Skeletal muscle satellite cell (primary cell): ENCODE measurements at regions not wholly inside any gene's neighbourhood (a gene's known extent, or its start where the extent isn't known, plus 50 kb on each side); places are given as distances from the start of the nearest gene placed in this dataset.
"Not testable (repeated sequence)": the region's sequence is repeated elsewhere in the genome, so short reads cannot be mapped to it uniquely, and the experiment has no call there.

Experiments used
- H3K27me3 ChIP-seq: 2 replicates; pipeline ENCODE4 v1.7.0; 2013; ENCODE audit warnings: low read length; ENCODE audit not compliant: control insufficient read depth, insufficient read depth
- H3K36me3 ChIP-seq: 2 replicates; pipeline ENCODE4 v1.7.0; 2013; ENCODE audit warnings: mild to moderate bottlenecking, control low read depth, low read length; ENCODE audit not compliant: insufficient read depth
- H3K4me1 ChIP-seq: 2 replicates; pipeline ENCODE4 v1.7.0; 2013; ENCODE audit warnings: low read length; ENCODE audit not compliant: control insufficient read depth, insufficient read depth
- H3K4me2 ChIP-seq: 2 replicates; pipeline ENCODE4 v1.7.0; 2013; ENCODE audit warnings: mild to moderate bottlenecking, low read length
- H3K4me3 ChIP-seq: 2 replicates; pipeline ENCODE4 v1.7.0; 2013; ENCODE audit warnings: low read length
- H3K9ac ChIP-seq: 2 replicates; pipeline ENCODE4 v1.7.0; 2013; ENCODE audit warnings: mild to moderate bottlenecking, low read depth, low read length, moderate library complexity
- H3K9me3 ChIP-seq: replicated peaks from 2 replicates; pipeline ENCODE4 v1.7.0; 2013; ENCODE audit warnings: mild to moderate bottlenecking, control low read depth, low read length

GRCh38 chr18:30889519-30890301 lies 152.8 kb downstream of the DSC3 start:
- H3K9me3 ChIP-seq, result peaks cover 4% of the 10 kb centered on the region
- no peak overlapping the region for H3K4me3 ChIP-seq
- H3K4me2 ChIP-seq, result no peak overlapping the region
- no peaks in the 10 kb centered on the region for H3K4me1 ChIP-seq
- no peaks in the 10 kb centered on the region for H3K36me3 ChIP-seq
- H3K9ac ChIP-seq, result no peak overlapping the region
- H3K27me3 ChIP-seq, result no peaks in the 10 kb centered on the region

GRCh38 chr18:30888344-30888743 lies 154.2 kb downstream of the DSC3 start:
- peaks cover 4% of the 10 kb centered on the region for H3K9me3 ChIP-seq
- H3K27me3 ChIP-seq, result no peaks in the 10 kb centered on the region
- no peaks in the 10 kb centered on the region for H3K4me1 ChIP-seq
- no peak overlapping the region for H3K9ac ChIP-seq
- no peak overlapping the region for H3K4me3 ChIP-seq
- H3K4me2 ChIP-seq, result no peak overlapping the region
- H3K36me3 ChIP-seq, result no peaks in the 10 kb centered on the region

- no peaks in the 10 kb centered on the region for H3K4me1 ChIP-seq
- H3K4me2 ChIP-seq, result no peak overlapping the region
- no peaks in the 10 kb centered on the region for H3K36me3 ChIP-seq
- H3K9me3 ChIP-seq, result peaks cover 4% of the 10 kb centered on the region
- H3K9ac ChIP-seq, result no peak overlapping the region
- H3K27me3 ChIP-seq, result no peaks in the 10 kb centered on the region
- no peak overlapping the region for H3K4me3 ChIP-seq
These were observed 155.5 kb downstream of the DSC3 start for GRCh38 chr18:30886998-30887397.

GRCh38 chr18:30870466-30870865 lies 172.1 kb downstream of the DSC3 start:
- Histone ChIP-seq H3K4me2 (no peak overlapping the region), H3K4me1 (no peaks in the 10 kb centered on the region), H3K4me3 (no peak overlapping the region), H3K36me3 (no peaks in the 10 kb centered on the region), H3K9me3 (peaks cover 5% of the 10 kb centered on the region), H3K9ac (no peak overlapping the region), H3K27me3 (no peaks in the 10 kb centered on the region)

- H3K9ac ChIP-seq, result no peak overlapping the region
- peaks cover 5% of the 10 kb centered on the region for H3K9me3 ChIP-seq
- H3K27me3 ChIP-seq, result no peaks in the 10 kb centered on the region
- no peaks in the 10 kb centered on the region for H3K4me1 ChIP-seq
- H3K4me2 ChIP-seq, result no peak overlapping the region
- no peak overlapping the region for H3K4me3 ChIP-seq
- no peaks in the 10 kb centered on the region for H3K36me3 ChIP-seq
These were observed 179.6 kb downstream of the DSC3 start for GRCh38 chr18:30862900-30863299.

GRCh38 chr18:30860741-30861140 lies 181.8 kb downstream of the DSC3 start:
- no peak overlapping the region for H3K4me2 ChIP-seq
- H3K4me1 ChIP-seq, result no peaks in the 10 kb centered on the region
- H3K36me3 ChIP-seq, result no peaks in the 10 kb centered on the region
- H3K27me3 ChIP-seq, result no peaks in the 10 kb centered on the region
- peaks cover 5% of the 10 kb centered on the region for H3K9me3 ChIP-seq
- no peak overlapping the region for H3K9ac ChIP-seq
- H3K4me3 ChIP-seq, result no peak overlapping the region

- Histone ChIP-seq H3K27me3 (no peaks in the 10 kb centered on the region), H3K4me3 (no peak overlapping the region), H3K9me3 (peaks cover 5% of the 10 kb centered on the region), H3K4me2 (no peak overlapping the region), H3K4me1 (no peaks in the 10 kb centered on the region), H3K9ac (no peak overlapping the region), H3K36me3 (no peaks in the 10 kb centered on the region)
These were observed 183.5 kb downstream of the DSC3 start for GRCh38 chr18:30859036-30859435.

GRCh38 chr18:30858560-30858959 lies 184.0 kb downstream of the DSC3 start:
- H3K9me3 ChIP-seq, result peaks cover 5% of the 10 kb centered on the region
- no peaks in the 10 kb centered on the region for H3K36me3 ChIP-seq
- no peak overlapping the region for H3K9ac ChIP-seq
- H3K4me2 ChIP-seq, result no peak overlapping the region
- H3K4me3 ChIP-seq, result no peak overlapping the region
- H3K27me3 ChIP-seq, result no peaks in the 10 kb centered on the region
- no peaks in the 10 kb centered on the region for H3K4me1 ChIP-seq

GRCh38 chr18:30855762-30856161 lies 186.8 kb downstream of the DSC3 start:
- H3K36me3 ChIP-seq, result no peaks in the 10 kb centered on the region
- H3K4me2 ChIP-seq, result no peak overlapping the region
- no peak overlapping the region for H3K9ac ChIP-seq
- no peak overlapping the region for H3K4me3 ChIP-seq
- no peaks in the 10 kb centered on the region for H3K27me3 ChIP-seq
- peaks cover 5% of the 10 kb centered on the region for H3K9me3 ChIP-seq
- H3K4me1 ChIP-seq, result no peaks in the 10 kb centered on the region

- H3K9me3 ChIP-seq, result no peaks in the 10 kb centered on the region
- no peaks in the 10 kb centered on the region for H3K4me1 ChIP-seq
- no peak overlapping the region for H3K9ac ChIP-seq
- no peaks in the 10 kb centered on the region for H3K36me3 ChIP-seq
- H3K4me3 ChIP-seq, result no peak overlapping the region
- no peaks in the 10 kb centered on the region for H3K27me3 ChIP-seq
- H3K4me2 ChIP-seq, result no peak overlapping the region
These were observed 189.6 kb downstream of the DSC3 start for GRCh38 chr18:30852980-30853379.

GRCh38 chr18:30852541-30852940 lies 190.0 kb downstream of the DSC3 start:
- Histone ChIP-seq H3K4me1 (no peaks in the 10 kb centered on the region), H3K4me2 (no peak overlapping the region), H3K9ac (no peak overlapping the region), H3K36me3 (no peaks in the 10 kb centered on the region), H3K27me3 (no peaks in the 10 kb centered on the region), H3K9me3 (no peaks in the 10 kb centered on the region), H3K4me3 (no peak overlapping the region)

- not testable (repeated sequence) for H3K4me2 ChIP-seq, H3K9me3 ChIP-seq, H3K36me3 ChIP-seq, H3K9ac ChIP-seq, H3K4me1 ChIP-seq, H3K27me3 ChIP-seq, H3K4me3 ChIP-seq
These were observed 203.4 kb downstream of the DSC3 start for GRCh38 chr18:30839056-30839561.
